GM19397 (cell line): ENCODE measurements at regions not wholly inside any gene's neighbourhood (a gene's known extent, or its start where the extent isn't known, plus 50 kb on each side); places are given as distances from the start of the nearest gene placed in this dataset.

Experiments
- ATAC-seq: cut with Tn5 transposase; IDR thresholded peaks from one replicate; pipeline ENCODE4 v1.9.1; 2021; ENCODE audit warnings: mild to moderate bottlenecking, moderate library complexity; ENCODE audit not compliant: unreplicated experiment

DNA sequence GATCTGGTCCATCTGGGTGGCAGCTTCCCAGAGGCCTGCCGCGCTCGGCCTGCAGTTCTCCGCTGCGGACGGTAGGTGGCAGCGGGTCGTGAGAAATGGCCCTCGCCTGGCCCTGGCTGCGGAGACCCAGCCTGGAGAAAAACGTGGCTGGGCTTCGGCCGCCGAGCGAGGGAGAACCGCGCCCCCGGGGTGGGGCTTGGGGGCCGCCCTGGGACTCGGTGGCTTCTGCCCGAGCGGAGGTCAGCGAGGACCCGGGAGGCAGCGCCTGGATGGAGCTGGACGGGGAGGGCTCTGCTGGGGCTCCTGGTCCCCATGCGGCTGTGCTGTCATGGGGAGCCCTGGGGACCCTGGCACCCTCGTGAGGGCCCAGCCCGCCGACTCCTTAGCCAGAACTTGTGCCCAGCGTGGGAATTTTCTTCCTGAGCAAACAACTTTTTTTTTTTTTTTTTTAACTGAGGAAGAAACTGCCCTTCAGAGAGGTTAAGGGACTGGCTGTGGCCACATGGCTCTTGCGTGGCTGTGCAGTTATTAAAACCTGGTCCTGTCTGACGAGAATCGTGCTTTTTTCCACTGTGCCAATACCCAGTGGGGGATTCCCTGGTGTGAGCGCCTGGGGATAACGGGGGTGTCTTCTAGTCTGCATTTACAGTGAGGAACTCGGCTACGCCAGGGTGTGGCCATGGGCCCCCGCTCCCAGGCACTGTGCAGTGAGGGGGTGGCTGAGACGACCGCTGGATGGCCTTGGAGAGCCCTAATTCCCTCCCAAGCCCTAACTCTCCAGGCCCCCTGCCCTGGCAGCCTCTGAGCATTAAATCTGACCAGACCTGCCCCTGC lies 535.6 kb downstream of the INSC start:
- ATAC-seq = peak; percentile 96

- ATAC-seq = no peak
Observed at GRCh38 chr11:15651033-15651432, 536.3 kb downstream of the INSC start.

DNA sequence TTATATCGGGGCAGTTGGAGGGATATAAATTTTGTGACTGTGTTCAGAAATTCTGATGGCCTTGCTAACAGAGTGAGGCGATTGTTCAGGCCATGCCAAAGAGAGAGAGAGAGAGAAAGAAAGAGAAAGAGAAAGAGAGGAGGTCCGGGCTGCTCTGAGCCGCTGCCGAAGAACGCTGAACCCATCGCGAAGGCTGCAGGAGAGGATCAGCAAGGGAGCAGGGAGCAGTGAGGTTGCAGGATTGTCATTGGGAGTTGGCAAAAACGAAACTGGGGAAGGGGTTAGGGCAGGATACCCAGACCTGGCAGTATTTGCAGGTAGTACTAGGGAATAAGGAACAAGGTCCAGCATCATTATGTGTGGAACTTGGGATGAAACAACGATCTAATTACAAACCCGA lies 537.1 kb downstream of the INSC start:
- no peak for ATAC-seq

- ATAC-seq = no peak
Observed at GRCh38 chr11:15653191-15653710, 538.5 kb downstream of the INSC start.

DNA sequence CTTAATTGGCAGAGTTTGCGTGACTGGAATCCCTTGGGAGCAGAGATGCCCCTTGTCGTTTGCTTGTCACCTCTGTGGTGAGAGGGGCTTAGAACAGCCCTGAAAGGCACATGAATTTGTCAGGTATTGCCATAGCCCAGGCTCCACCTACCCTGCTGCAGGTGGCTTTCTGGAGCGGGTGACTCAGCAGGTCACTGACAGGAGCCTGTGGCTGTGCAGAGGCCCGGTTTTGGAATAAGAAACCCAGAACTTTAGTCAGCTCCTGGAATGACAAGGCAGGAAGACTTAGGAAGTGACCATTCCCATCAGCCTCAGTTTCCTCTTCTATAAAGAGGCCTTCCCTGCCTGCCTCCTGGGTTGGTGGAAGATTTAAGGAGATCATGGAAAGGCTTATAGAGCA lies 539.7 kb downstream of the INSC start:
- ATAC-seq = no peak

DNA sequence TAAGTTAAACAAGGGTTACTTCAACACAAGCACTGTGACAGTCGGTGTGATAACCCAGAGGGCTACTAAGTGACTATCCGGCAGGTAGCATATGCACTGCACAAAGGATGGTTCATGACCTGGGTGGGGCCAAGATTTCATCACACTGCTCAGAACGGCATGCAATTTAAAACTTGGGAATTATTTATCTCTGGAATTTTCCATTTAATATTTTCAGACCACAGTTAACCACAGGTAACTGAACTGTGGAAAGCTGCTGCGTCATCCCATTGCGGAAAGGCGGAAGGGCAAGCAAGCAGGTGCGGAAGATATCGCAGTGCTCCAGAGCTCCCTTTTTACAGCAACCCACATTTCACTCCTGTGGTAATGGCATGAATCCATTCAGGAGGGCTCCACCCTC lies 540.8 kb downstream of the INSC start:
- ATAC-seq = no peak

DNA sequence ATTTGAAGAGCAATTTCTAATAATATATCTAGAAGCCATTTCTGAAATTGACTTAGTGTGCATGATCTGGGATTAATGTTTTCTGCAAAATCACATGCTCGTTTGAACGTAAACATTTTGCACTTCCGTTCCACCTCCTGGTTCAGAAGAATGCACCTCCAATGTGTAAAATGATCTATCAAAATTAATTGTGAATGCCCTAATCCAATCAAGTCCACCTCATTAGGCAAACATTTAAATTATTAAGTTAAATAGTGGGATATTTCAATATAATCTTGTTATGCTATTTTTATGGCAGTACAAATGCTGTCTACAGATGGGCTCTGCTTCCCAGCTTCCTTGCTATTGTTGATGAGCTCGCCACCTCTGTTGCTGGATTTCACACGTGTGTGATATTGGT lies 542.5 kb downstream of the INSC start:
- ATAC-seq = no peak

GRCh38 chr11:15660496-15660895 lies 545.8 kb downstream of the INSC start:
- ATAC-seq = no peak

GRCh38 chr11:15662285-15662684 lies 547.6 kb downstream of the INSC start:
- ATAC-seq = no peak

- no peak for ATAC-seq
Observed at GRCh38 chr11:15663777-15664218, 549.1 kb downstream of the INSC start.

- no peak for ATAC-seq
Observed at GRCh38 chr11:15665368-15665871, 550.7 kb downstream of the INSC start.

DNA sequence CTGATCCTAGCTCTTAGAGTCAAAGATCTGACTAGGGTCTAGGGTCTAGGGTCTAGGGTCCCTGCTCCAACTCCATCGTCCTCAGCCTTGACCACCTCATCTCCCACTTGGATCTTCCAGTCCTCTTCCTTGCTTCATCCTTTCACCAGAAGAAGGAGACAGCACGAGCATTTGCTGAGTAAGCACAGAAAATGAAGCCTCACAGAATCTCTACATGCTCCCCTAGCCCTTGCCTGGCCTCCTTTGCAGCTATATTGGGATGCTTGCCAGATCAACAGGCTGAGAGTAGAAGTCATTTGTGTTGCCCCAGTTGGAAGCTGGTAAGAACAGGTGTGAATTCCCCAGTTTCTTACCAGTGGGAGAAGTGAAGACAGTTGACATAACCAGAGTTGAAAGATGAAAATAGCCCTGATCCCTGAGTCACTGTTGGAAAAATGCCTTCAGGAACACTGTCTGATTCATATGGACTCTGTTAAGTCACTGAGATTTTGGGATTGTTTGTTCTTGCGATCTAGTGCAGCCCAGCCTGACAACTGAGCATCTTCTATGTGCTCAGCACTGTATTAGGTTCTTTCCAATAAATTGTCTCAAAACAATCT lies 552.5 kb downstream of the INSC start:
- no peak for ATAC-seq

- no peak for ATAC-seq
Observed at GRCh38 chr11:15668718-15669117, 554.0 kb downstream of the INSC start.

- ATAC-seq = no peak
Observed at GRCh38 chr11:15670520-15671070, 555.9 kb downstream of the INSC start.

DNA sequence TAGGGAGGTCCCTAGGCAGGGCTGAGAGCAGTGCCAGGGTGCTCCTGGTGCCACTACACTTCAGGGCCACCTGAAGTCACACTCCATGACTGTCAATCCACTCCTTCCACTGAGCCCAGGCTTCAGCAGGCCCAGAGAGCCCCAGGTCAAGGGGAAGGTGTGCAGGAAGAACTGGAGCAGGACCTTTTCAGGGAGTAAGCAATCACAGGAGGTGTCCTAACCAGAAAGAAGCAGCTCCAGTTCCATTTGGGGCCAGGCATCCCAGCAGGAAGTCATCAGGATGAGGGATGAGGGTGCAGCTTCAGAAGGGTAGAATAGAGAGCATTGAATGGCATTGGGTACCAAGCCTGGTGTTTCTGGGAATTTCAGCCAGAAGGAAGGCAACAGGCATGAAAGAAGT lies 556.5 kb downstream of the INSC start:
- no peak for ATAC-seq

- no peak for ATAC-seq
Observed at GRCh38 chr11:15672825-15673224, 558.1 kb downstream of the INSC start.

DNA sequence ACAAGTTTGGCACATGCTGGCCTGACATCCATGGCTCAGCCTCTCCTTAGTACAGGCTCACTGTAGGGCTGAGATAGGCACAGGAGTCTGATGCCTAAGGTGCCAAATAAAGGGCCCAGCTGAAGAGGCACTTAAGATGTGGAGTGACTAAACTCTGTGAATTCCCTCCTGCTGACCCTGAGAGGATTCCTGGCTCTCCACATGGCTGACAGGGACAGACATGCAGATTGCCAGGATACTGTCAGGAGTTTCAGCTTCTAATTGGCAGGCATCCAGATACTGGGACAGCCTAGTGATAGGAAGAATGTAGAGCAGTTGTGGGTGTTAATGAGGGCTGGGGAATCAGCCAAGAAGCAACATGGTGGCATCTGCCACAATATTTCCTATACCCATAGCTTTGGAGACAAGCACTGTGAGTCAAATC lies 558.7 kb downstream of the INSC start:
- ATAC-seq = no peak

- no peak for ATAC-seq
Observed at GRCh38 chr11:15674756-15675155, 560.0 kb downstream of the INSC start.

DNA sequence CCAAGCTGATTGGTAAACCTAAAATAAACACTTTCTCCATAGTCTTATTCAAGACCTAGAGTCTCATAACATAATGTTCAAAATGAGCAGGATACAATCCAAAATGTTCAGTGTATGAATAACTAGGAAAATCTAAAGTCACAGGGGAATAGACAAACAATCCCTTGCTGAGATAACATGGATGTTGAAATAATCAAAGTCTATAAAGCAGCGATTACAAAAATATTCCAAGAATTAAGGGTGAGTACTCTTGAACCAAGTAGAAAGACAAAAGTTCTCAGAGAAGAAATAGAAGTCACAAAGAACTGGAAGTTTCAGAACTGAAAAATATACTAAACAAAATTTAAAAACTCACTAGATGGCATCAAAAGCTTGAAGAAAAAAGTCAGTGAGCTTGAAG lies 561.0 kb downstream of the INSC start:
- ATAC-seq = no peak

DNA sequence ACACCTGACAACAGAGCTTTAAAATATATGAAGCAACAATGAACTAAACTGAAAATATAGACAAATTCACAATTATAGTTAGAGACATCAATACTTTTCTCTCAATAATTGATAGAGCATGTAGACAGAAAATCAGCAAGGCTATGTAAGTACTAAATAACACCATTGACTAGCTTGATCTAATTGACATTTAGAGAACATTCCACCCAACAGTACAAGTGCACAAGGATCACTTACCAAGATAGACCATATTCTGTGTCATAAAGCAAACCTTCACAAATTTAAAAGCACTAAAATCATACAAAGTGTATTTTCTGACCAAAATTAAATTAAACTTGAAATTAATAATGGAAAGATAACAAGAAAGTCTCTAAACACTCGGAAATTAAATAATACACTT lies 562.5 kb downstream of the INSC start:
- no peak for ATAC-seq

DNA sequence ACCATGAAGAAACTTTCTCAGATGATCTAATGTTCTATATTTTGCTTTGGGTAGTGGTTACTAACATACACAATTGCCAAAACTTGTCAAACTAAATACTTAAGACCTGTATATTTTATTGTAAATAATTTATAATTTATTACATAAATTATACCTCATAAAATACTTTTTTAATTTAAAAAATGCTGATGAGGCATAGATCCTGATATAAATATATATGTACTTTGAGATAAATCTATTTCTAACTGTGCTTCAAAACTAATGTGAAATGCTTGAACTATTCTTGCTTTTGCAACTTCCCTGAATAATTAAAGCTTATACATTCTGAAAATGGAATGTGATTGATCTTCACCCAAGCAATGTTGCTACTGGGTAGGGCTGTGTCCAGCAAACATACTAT lies 568.8 kb downstream of the INSC start:
- no peak for ATAC-seq

- no peak for ATAC-seq
Observed at GRCh38 chr11:15685306-15685705, 570.6 kb downstream of the INSC start.
